ENCODE measurements at regions not wholly inside any gene's neighbourhood (a gene's known extent, or its start where the extent isn't known, plus 50 kb on each side); places are given as distances from the start of the nearest gene placed in this dataset.

DNA sequence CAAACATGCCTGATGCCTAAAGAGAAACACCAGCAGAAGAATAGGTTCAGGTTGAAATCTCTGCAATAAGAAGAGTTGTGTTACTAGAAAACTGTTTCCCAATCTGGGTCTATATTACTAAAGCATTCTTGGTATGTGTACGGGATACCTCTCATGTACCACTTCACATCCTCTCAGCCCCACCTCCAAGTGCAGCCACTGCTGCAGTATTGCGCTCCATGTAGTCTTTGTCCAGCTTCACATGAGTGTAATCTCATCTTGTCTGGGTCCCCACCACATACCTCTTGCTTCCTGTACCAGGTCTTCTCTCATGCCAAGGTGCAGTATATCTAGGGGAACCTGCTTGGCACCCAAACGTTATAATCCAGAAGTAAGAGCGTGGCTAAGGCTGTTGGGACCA is 187.5 kb upstream of the EEA1 start:
- Histone ChIP-seq H2AFZ (no peak overlapping the region), H3K79me2 (replicated peaks; ENCODE audit: insufficient read depth) (no peaks in the 10 kb centered on the region), H4K20me1 (replicated peaks; ENCODE audit: insufficient read depth) (no peaks in the 10 kb centered on the region), H3K27me3 (ENCODE audit: insufficient read depth) (no peaks in the 10 kb centered on the region), H3K4me2 (no peak overlapping the region), H3K36me3 (ENCODE audit: insufficient read depth) (no peaks in the 10 kb centered on the region), H3K4me1 (ENCODE audit: insufficient read depth) (no peaks in the 10 kb centered on the region), H3F3A (replicated peaks; ENCODE audit: low read depth) (no peaks in the 10 kb centered on the region), H3K27ac (ENCODE audit: low read depth) (no peak overlapping the region), H3K4me3 (no peak overlapping the region), H3K9me2 (ENCODE audit: insufficient read depth) (0 out of 2 replicates have a peak, but pooled peaks cover 4% of the 10 kb centered on the region)
- peaks cover 6% of the 10 kb centered on the region for H3K27me3 Mint-ChIP-seq (ENCODE audit: insufficient read depth, low read depth, poor library complexity)
- no peaks in the 10 kb centered on the region for H3K36me3 Mint-ChIP-seq (ENCODE audit: low read depth)
- DNase-seq (ENCODE audit: low spot score) (no peak), ATAC-seq (no peak)
- TF ChIP-seq, protein P1, sequence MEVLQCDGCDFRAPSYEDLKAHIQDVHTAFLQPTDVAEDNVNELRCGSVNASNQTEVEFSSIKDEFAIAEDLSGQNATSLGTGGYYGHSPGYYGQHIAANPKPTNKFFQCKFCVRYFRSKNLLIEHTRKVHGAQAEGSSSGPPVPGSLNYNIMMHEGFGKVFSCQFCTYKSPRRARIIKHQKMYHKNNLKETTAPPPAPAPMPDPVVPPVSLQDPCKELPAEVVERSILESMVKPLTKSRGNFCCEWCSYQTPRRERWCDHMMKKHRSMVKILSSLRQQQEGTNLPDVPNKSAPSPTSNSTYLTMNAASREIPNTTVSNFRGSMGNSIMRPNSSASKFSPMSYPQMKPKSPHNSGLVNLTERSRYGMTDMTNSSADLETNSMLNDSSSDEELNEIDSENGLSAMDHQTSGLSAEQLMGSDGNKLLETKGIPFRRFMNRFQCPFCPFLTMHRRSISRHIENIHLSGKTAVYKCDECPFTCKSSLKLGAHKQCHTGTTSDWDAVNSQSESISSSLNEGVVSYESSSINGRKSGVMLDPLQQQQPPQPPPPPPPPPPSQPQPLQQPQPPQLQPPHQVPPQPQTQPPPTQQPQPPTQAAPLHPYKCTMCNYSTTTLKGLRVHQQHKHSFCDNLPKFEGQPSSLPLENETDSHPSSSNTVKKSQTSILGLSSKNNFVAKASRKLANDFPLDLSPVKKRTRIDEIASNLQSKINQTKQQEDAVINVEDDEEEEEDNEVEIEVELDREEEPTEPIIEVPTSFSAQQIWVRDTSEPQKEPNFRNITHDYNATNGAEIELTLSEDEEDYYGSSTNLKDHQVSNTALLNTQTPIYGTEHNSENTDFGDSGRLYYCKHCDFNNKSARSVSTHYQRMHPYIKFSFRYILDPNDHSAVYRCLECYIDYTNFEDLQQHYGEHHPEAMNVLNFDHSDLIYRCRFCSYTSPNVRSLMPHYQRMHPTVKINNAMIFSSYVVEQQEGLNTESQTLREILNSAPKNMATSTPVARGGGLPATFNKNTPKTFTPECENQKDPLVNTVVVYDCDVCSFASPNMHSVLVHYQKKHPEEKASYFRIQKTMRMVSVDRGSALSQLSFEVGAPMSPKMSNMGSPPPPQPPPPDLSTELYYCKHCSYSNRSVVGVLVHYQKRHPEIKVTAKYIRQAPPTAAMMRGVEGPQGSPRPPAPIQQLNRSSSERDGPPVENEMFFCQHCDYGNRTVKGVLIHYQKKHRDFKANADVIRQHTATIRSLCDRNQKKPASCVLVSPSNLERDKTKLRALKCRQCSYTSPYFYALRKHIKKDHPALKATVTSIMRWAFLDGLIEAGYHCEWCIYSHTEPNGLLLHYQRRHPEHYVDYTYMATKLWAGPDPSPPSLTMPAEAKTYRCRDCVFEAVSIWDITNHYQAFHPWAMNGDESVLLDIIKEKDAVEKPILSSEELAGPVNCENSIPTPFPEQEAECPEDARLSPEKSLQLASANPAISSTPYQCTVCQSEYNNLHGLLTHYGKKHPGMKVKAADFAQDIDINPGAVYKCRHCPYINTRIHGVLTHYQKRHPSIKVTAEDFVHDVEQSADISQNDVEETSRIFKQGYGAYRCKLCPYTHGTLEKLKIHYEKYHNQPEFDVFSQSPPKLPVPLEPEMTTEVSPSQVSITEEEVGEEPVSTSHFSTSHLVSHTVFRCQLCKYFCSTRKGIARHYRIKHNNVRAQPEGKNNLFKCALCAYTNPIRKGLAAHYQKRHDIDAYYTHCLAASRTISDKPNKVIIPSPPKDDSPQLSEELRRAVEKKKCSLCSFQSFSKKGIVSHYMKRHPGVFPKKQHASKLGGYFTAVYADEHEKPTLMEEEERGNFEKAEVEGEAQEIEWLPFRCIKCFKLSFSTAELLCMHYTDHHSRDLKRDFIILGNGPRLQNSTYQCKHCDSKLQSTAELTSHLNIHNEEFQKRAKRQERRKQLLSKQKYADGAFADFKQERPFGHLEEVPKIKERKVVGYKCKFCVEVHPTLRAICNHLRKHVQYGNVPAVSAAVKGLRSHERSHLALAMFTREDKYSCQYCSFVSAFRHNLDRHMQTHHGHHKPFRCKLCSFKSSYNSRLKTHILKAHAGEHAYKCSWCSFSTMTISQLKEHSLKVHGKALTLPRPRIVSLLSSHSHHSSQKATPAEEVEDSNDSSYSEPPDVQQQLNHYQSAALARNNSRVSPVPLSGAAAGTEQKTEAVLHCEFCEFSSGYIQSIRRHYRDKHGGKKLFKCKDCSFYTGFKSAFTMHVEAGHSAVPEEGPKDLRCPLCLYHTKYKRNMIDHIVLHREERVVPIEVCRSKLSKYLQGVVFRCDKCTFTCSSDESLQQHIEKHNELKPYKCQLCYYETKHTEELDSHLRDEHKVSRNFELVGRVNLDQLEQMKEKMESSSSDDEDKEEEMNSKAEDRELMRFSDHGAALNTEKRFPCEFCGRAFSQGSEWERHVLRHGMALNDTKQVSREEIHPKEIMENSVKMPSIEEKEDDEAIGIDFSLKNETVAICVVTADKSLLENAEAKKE (CRISPR knock-in tag; IDR thresholded peaks at IDR 0.05), result no peak
- no peak for TF ChIP-seq JUNB (IDR thresholded peaks at IDR 0.05; ENCODE audit: unreplicated experiment)
- TF ChIP-seq NANOG (IDR thresholded peaks at IDR 0.05; ENCODE audit: borderline replicate concordance), result no peak
- TF ChIP-seq STAT1 (IDR thresholded peaks at IDR 0.05; ENCODE audit: unreplicated experiment), result no peak
- TF ChIP-seq, protein P2, sequence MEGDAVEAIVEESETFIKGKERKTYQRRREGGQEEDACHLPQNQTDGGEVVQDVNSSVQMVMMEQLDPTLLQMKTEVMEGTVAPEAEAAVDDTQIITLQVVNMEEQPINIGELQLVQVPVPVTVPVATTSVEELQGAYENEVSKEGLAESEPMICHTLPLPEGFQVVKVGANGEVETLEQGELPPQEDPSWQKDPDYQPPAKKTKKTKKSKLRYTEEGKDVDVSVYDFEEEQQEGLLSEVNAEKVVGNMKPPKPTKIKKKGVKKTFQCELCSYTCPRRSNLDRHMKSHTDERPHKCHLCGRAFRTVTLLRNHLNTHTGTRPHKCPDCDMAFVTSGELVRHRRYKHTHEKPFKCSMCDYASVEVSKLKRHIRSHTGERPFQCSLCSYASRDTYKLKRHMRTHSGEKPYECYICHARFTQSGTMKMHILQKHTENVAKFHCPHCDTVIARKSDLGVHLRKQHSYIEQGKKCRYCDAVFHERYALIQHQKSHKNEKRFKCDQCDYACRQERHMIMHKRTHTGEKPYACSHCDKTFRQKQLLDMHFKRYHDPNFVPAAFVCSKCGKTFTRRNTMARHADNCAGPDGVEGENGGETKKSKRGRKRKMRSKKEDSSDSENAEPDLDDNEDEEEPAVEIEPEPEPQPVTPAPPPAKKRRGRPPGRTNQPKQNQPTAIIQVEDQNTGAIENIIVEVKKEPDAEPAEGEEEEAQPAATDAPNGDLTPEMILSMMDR (conservative IDR thresholded peaks at IDR 0.05; ENCODE audit: low read depth in 2 of 2), result no peak
- TF ChIP-seq ZNF114 (CRISPR knock-in tag; IDR thresholded peaks at IDR 0.05), result no peak
- no peak for TF ChIP-seq POLR2AphosphoS5 (IDR thresholded peaks at IDR 0.05; ENCODE audit: low read depth)
- TF ChIP-seq ZNF331 (CRISPR knock-in tag; IDR thresholded peaks at IDR 0.05; ENCODE audit: low read depth), result no peak
- TF ChIP-seq, protein P3, sequence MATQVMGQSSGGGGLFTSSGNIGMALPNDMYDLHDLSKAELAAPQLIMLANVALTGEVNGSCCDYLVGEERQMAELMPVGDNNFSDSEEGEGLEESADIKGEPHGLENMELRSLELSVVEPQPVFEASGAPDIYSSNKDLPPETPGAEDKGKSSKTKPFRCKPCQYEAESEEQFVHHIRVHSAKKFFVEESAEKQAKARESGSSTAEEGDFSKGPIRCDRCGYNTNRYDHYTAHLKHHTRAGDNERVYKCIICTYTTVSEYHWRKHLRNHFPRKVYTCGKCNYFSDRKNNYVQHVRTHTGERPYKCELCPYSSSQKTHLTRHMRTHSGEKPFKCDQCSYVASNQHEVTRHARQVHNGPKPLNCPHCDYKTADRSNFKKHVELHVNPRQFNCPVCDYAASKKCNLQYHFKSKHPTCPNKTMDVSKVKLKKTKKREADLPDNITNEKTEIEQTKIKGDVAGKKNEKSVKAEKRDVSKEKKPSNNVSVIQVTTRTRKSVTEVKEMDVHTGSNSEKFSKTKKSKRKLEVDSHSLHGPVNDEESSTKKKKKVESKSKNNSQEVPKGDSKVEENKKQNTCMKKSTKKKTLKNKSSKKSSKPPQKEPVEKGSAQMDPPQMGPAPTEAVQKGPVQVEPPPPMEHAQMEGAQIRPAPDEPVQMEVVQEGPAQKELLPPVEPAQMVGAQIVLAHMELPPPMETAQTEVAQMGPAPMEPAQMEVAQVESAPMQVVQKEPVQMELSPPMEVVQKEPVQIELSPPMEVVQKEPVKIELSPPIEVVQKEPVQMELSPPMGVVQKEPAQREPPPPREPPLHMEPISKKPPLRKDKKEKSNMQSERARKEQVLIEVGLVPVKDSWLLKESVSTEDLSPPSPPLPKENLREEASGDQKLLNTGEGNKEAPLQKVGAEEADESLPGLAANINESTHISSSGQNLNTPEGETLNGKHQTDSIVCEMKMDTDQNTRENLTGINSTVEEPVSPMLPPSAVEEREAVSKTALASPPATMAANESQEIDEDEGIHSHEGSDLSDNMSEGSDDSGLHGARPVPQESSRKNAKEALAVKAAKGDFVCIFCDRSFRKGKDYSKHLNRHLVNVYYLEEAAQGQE (IDR thresholded peaks at IDR 0.05; ENCODE audit: unreplicated experiment), result no peak
- no peak for TF ChIP-seq EZH2phosphoT487 (IDR thresholded peaks at IDR 0.05; ENCODE audit: unreplicated experiment)
- no peak overlapping the region for H3K27ac Mint-ChIP-seq
- H3K9me3 Mint-ChIP-seq, result no peaks in the 10 kb centered on the region
- H3K4me1 Mint-ChIP-seq, result no peaks in the 10 kb centered on the region
- no peak overlapping the region for H3K4me3 Mint-ChIP-seq
